ENCODE measurements at regions not wholly inside any gene's neighbourhood (a gene's known extent, or its start where the extent isn't known, plus 50 kb on each side); places are given as distances from the start of the nearest gene placed in this dataset.
"Not testable (repeated sequence)": the region's sequence is repeated elsewhere in the genome, so short reads cannot be mapped to it uniquely, and the experiment has no call there.

- no peak for DNase-seq
These were observed 115.1 kb downstream of the RTP5 start for GRCh38 chr2:241984658-241985057.

DNA sequence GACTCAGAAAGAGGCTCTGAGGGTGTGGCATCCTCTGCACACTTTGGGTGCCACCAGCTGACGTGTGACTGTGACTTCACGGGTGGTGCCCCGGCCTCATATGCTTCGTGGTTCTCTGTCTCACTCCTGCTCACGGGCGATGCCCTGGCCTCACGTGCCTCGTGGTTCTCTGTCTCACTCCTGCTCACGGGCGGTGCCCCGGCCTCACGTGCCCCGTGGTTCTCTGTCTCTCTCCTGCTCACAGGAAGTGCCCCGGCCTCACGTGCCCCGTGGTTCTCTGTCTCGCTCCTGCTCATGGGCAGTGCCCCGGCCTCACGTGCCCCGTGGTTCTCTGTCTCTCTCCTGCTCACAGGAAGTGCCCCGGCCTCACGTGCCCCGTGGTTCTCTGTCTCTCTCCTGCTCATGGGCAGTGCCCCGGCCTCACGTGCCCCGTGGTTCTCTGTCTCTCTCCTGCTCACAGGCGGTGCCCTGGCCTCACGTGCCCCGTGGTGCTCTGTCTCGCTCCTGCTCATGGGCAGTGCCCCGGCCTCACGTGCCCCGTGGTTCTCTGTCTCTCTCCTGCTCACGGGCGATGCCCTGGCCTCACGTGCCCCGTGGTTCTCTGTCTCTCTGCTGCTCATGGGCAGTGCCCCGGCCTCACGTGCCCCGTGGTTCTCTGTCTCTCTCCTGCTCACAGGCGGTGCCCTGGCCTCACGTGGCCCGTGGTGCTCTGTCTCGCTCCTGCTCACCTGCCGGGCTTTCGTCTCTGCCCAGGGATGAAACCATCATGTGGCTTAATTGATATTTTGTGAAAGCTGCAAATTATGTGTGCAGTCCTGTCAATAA is 115.8 kb downstream of the RTP5 start:
- DNase-seq: not testable (repeated sequence)

DNA sequence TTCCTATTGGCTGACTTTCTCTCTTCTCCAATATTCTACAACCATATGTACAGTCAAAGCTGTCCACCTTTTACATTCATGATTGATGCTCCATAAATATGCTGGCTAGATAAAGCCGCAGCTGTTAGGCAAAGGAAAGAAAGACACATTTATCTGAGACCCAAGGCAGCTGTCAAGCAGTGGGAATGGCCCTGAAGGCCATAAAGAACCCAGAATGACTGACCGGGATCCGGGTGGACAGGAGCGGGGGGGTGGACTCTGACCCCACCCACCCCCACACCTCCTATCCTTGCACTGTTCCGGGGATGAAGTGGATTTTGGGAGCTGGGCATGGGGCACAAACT is 116.4 kb downstream of the RTP5 start:
- no peak for DNase-seq

DNA sequence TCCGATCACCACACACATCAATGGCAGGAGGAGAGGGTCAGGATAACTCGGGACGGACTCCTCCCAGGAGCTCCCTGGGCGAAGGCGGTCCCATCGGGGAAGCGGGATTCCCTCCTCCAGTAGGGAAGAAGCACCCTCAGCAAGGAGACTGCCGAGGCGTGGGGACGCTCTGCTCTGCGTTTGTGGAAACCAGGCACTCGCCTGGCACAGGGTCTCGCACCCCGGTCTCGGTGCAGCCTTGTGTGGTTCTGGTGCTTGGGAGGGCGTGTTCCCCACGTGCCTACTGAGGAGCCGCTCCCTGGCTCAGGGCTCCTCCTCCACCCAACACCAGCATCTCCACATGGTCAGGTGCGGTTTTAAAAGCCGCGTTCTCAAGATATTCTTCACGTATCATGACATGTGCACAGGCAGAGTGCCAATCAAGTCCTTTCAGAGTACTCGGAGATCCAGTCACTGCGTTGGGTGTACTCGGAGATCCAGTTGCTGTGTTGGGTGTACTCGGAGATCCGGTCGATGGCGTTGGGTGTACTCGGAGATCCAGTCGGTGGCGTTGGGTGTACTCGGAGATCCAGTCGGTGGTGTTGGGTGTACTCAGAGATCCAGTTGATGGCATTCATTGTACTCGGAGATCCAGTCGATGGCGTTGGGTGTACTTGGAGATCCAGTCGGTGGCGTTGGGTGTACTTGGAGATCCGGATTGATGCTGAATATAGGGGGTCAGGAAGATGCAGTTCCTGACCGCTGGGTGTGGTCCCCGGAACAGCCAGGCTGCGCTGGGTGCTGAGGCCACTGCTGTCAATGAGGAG is 117.5 kb downstream of the RTP5 start:
- no peak for DNase-seq

- DNase-seq: no peak
These were observed 118.2 kb downstream of the RTP5 start for GRCh38 chr2:241987726-241988125.

- DNase-seq: no peak
These were observed 118.6 kb downstream of the RTP5 start for GRCh38 chr2:241988146-241988545.

- no peak for DNase-seq
These were observed 119.5 kb downstream of the RTP5 start for GRCh38 chr2:241989074-241989473.

DNA sequence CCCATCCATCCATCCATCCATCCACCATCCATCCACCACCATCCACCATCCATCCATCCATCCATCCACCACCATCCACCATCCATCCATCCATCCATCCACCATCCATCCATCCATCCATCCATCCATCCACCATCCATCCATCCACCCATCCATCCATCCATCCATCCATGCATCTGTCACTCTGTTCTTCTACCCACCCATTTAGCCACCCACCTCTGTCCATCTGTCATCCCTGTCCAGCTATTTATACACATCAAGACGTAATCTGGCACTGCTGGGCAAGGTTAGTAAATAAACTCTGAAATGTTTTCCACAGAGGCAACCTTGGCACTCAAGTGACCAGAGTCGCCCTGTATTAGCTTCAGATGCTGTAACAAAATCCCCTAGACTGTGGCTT is 120.9 kb downstream of the RTP5 start:
- no peak for DNase-seq

- DNase-seq: no peak
These were observed 121.8 kb downstream of the RTP5 start for GRCh38 chr2:241991299-241991698.

DNA sequence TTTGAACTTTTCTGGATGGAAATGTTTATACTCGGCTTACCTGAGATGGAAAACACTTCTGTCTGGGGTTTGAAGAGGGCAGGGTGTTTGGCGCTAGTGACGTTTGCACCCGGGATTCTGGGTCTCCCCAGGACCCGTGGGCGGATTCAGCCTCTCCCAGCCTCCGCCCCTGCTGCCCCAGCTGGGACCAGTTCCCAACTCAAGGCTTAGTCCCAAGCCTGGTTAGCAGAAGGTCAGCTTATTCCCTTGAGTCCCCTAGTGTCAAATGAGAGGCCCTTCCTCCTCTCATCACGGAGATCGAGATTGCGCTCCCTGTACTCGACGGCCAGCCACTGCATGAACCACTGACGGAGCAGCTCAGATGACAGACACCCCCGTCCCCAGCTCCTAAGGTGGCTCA is 123.2 kb downstream of the RTP5 start:
- DNase-seq: no peak

GRCh38 chr2:241993386-241994005 is 124.0 kb downstream of the RTP5 start:
- no peak for DNase-seq

DNA sequence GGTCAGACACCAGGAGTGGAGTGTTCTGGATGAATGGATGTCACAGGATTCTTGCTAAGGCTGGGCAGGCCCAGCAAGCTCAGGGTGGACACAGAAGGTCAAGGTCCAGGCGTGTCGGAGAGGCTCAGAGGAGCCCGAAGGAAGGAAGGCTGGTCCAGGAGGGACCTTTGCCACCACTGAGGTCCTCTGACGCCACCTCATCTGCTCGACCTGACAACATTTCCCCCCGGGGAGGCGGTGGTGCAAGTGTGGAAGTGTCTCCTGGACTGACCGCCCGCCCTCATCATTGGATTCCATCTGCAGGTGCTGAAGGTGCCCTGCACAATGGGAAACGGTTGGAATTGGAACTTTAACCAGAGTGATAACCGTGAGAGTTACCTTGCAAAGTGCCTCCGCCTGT is 124.6 kb downstream of the RTP5 start:
- DNase-seq: no peak

- DNase-seq: no peak
These were observed 125.2 kb downstream of the RTP5 start for GRCh38 chr2:241994556-241995213.

GRCh38 chr2:241996100-241996499 is 126.6 kb downstream of the RTP5 start:
- no peak for DNase-seq

- no peak for DNase-seq
These were observed 127.5 kb downstream of the RTP5 start for GRCh38 chr2:241997017-241997416.

DNA sequence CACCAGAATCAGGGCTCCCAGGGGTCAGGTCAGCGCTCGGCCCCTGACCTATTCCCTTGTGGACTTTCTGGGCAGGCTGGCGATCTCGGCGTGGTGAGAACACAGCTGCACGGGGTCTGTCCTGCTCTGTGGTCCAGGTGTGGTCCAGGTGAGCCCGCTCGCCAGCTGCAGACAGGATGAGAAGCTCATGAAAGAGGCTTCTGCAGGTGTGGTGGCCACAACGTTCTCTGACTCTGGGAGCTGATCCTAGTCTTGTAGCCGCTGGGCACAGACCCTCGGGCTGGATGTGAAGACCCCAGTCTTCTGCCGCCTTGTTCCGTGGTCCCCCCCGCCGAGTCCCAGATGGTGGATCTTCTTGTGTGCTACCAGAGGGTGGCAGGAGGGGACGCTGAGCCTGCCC is 129.7 kb downstream of the RTP5 start:
- DNase-seq: no peak

DNA sequence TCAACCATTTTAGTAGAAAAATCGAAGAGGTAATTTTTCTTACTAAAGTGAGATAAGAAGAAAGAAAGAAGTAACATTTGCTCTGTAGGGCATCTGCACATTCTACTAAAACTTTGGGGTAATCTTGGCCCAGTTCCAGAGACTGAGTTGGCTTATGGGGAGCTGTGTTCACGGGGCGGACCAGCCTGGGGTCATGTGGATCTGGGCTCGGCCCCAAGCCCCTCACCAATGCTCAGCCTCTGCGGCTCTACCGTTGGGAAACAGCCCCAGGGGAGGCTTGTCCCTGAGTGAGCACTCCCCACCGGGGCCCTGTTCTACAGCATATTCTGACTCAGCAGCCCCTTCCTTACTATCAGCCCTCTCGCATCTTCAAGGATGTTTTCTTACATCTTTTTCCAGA is 132.3 kb downstream of the RTP5 start:
- DNase-seq: no peak

DNA sequence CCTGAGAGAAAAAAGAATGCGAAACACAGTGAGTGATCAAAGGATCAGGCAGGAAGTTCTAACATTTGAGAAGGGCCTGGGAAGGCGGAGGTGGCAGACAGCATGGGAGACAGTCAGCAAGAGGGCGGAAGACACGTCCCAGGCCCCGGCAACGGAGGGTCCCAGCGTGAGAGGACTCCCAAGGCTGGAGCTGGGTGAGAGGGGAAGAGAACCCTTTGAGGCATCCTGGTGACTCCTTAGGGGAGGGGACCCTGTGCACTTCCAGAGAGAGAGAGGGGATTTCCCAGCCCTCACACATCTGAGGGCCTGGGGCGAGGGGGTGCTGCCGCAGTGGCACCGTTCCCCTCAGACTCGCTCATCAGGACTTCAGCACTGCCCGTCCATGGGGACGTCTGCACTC is 133.4 kb downstream of the RTP5 start:
- DNase-seq: no peak

DNA sequence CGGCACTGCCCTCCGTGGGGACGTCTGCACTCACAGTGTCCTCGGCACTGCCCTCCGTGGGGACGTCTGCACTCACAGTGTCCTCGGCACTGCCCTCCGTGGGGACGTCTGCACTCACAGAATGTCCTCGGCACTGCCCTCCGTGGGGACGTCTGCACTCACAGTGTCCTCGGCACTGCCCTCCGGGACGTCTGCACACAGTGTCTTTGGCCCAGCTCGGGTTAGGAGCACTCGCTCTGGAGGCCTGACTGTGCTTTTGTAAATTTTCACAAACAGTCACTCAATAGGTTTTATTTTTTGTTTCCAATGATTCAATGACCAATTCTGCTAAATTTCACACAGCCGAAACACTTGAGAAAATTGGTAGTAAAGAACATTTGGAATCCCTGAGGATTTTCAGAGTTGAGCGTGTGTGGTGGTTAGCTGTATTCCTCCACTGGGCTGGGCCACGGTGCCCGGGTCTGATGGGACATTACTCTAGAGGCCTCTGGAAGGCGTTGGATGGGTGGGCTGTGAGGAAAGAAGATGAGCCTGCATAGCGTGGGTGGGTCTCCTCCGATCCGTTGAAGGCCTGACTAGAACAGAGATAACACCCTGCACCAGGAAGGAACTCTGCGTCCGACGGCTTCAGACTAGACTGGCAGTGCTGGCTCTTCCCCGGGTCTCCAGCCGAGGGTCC is 134.8 kb downstream of the RTP5 start:
- DNase-seq: no peak

GRCh38 chr2:242004902-242005230 is 135.3 kb downstream of the RTP5 start:
- no peak for DNase-seq

GRCh38 chr2:242006091-242006634 is 136.6 kb downstream of the RTP5 start:
- DNase-seq: not testable (repeated sequence)

DNA sequence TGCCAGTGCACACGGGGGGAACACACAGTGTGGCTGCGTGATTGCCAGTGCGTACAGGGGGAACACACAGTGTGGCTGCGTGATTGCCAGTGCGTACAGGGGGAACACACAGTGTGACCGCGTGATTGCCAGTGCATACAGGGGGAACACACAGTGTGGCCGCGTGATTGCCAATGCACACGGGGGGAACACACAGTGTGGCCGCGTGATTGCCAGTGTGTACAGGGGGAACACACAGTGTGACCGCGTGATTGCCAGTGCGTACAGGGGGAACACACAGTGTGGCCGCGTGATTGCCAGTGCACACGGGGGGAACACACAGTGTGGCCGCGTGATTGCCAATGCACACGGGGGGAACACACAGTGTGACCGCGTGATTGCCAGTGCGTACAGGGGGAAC is 139.4 kb downstream of the RTP5 start:
- DNase-seq: not testable (repeated sequence)

DNA sequence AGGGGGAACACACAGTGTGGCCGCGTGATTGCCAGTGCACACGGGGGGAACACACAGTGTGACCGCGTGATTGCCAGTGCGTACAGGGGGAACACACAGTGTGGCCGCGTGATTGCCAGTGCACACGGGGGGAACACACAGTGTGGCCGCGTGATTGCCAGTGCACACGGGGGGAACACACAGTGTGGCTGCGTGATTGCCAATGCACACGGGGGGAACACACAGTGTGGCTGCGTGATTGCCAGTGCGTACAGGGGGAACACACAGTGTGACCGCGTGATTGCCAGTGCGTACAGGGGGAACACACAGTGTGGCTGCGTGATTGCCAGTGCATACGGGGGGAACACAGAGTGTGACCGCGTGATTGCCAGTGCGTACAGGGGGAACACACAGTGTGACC is 140.3 kb downstream of the RTP5 start:
- not testable (repeated sequence) for DNase-seq

All from NCI-H2081 treated with DMSO at 0.1 percent for 48 hours (cell line).